Kidney epithelial cell (primary cell): ENCODE measurements at regions not wholly inside any gene's neighbourhood (a gene's known extent, or its start where the extent isn't known, plus 50 kb on each side); places are given as distances from the start of the nearest gene placed in this dataset.

Source experiments
- DNase-seq: peaks from one replicate; pipeline ENCODE4 v3.0.0-alpha.2; 2010; ENCODE audit warnings: low read depth
- H3K27me3 ChIP-seq: 2 replicates; pipeline ENCODE4 v1.6.0; 2011; ENCODE audit warnings: low read length; ENCODE audit not compliant: control insufficient read depth, insufficient read depth
- H3K36me3 ChIP-seq: 2 replicates; pipeline ENCODE4 v1.5.1; 2011; ENCODE audit warnings: low read length; ENCODE audit not compliant: control insufficient read depth, insufficient read depth
- H3K4me3 ChIP-seq: 2 replicates; pipeline ENCODE4 v1.5.1; 2011; ENCODE audit warnings: low read depth, mild to moderate bottlenecking, control low read depth, low read length
- CTCF ChIP-seq: IDR thresholded peaks from 2 replicates; pipeline ENCODE4 v1.5.1; 2011; ENCODE audit warnings: mild to moderate bottlenecking, moderate library complexity, low read length, control low read depth, inconsistent platforms; ENCODE audit not compliant: insufficient read depth, poor library complexity, severe bottlenecking

GRCh38 chr15:31552482-31553099 is 226.0 kb downstream of the KLF13 start:
- Histone ChIP-seq H3K36me3 (no peaks in the 10 kb centered on the region), H3K27me3 (no peaks in the 10 kb centered on the region), H3K4me3 (no peak overlapping the region)
- no peak for TF ChIP-seq CTCF
- no peak for DNase-seq

DNA sequence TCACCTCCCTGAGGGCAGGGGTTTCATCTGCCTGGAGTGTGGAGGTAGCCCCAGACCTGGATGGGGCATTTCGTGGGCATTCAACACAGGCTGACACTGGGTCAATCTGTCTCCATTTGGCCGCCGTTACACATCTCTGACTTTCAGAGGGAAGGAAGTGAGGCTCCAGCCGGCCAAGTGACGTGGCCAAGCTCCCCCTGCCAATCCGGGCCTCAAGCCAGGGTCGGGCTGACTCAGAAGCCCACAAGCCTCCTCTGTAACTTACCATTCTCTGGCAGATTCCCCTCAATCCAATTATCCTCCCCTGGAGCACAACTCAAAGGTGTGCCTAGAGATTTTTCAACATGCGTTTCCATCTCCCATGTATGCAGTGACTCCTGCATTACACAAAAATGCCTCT is 227.6 kb downstream of the KLF13 start:
- Histone ChIP-seq H3K4me3 (no peak overlapping the region), H3K36me3 (no peaks in the 10 kb centered on the region), H3K27me3 (no peaks in the 10 kb centered on the region)
- DNase-seq, result no peak
- TF ChIP-seq CTCF, result no peak

GRCh38 chr15:31555022-31555421 is 228.4 kb downstream of the KLF13 start:
- Histone ChIP-seq H3K4me3 (no peak overlapping the region), H3K36me3 (no peaks in the 10 kb centered on the region), H3K27me3 (no peaks in the 10 kb centered on the region)
- no peak for DNase-seq
- TF ChIP-seq CTCF, result no peak

- Histone ChIP-seq H3K27me3 (no peaks in the 10 kb centered on the region), H3K4me3 (no peak overlapping the region), H3K36me3 (no peaks in the 10 kb centered on the region)
- DNase-seq, result no peak
- TF ChIP-seq CTCF, result no peak
Measured at GRCh38 chr15:31556494-31557150, 230.0 kb downstream of the KLF13 start.

DNA sequence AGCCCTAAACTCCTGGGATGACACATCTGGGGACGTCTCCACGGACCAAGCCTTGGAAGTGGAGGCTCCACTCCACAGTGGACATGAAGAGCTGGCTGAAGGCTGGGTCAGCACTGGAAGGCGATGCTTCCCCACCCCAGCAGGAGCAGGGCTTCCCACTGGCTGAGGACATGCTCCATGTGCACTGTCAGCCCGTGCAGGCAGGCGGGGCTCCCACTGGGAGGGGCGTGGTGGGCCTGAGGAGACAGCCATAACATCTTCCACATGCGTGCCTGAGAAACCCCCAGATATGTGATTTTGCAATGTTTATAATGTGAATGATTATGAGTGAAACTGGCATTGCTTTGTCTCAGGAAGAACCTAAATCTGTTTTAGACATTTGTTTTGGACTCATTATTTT is 231.3 kb downstream of the KLF13 start:
- no peaks in the 10 kb centered on the region for H3K36me3 ChIP-seq
- H3K4me3 ChIP-seq, result no peak overlapping the region
- no peaks in the 10 kb centered on the region for H3K27me3 ChIP-seq
- no peak for DNase-seq
- no peak for TF ChIP-seq CTCF

DNA sequence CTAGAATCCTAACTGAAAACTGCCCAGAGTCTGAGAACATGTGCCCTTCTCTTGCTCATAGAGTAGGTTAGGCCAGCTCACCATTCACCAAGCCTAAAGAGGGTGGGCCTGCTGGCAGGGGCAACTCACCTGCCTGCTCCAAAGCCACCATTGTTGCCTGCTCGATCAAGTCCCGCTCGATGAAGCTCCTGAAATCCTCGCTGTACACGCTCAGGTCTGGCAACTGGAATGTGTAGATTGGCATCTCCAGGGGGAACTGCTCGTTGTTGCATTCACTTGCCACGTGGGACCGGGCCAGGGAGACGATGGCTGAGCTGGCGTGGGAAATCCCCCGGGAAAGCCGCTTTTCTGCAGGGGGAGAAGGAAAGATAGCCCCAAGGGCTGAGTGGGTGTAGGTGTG is 232.2 kb downstream of the KLF13 start:
- DNase-seq, result no peak
- TF ChIP-seq CTCF, result no peak
- Histone ChIP-seq H3K36me3 (no peaks in the 10 kb centered on the region), H3K27me3 (no peaks in the 10 kb centered on the region), H3K4me3 (no peak overlapping the region)
